HPDE6-E6E7 (cell line): ENCODE measurements at regions not wholly inside any gene's neighbourhood (a gene's known extent, or its start where the extent isn't known, plus 50 kb on each side); places are given as distances from the start of the nearest gene placed in this dataset.
A peak's percentile ranks its signal among the peaks of the same experiment; 100 is the strongest.
"Not testable (repeated sequence)": the region's sequence is repeated elsewhere in the genome, so short reads cannot be mapped to it uniquely, and the experiment has no call there.

Experiments used
- DNase-seq: peaks from one replicate; pipeline ENCODE4 v3.0.0; 2011; ENCODE audit warnings: missing footprints; ENCODE audit errors: extremely low spot score

- not testable (repeated sequence) for DNase-seq
Observed at GRCh38 chr5:25199902-25200301, 555.1 kb upstream of the CDH10 start.

GRCh38 chr5:25190521-25191000, 545.8 kb upstream of the CDH10 start:
- no peak for DNase-seq

DNA sequence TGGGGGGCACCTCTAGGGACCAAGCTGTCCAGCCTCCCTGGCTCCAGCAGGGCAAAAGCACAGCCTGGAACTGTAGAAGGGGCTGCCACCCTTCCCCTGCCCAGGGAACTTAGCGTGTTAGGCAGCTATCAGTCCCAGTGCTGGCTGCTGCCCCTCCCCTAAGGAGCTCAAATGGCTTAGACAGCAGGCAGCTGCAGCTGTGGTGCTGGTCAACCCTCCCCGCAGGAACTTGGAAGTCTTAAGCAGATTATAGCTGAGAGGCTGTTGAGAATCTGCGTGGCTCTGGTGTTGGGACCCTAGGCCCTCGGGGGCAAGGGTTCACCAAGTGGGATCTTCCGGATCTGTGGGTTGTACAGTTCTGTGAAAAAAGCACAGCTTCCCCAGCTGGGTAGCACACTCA, 536.5 kb upstream of the CDH10 start:
- no peak for DNase-seq

GRCh38 chr5:25162616-25163015, 517.8 kb upstream of the CDH10 start:
- not testable (repeated sequence) for DNase-seq

DNA sequence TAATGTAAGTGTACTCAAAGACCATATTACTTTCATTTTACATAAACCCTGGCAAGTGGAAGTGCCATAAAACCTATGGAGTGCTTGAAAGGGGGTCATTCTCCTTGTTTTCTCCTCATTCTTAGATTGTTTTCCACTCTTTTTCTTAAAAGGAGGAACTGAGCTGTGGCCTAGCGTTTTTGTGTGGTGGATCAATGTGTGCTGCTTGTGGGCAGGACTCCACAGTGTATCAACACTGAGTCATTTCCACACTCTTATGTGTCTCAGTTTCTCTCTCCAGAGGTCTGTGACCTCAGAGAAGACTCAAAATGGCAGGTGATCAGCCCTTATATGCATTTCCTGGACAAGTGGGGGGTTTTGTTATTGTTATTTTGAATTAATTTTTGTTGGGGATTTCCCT, 516.1 kb upstream of the CDH10 start:
- no peak for DNase-seq

DNA sequence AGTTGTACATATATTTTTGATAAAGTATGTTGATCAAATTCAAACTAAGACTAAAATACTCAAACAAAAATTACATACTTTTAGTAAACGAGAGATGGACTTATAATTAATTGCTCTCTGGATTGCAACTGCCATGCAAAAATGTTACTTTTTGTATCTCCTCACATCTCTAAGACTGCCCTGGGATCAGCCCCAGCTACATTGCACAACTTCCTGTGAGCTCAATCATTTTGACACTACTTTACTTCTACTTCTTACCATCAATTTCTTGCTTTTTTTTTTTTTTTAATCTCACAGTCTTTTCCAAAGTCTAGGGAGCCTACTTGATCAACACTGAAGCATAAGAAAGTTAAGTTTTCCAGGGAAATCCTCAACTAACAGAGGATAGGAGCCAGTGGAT, 506.0 kb upstream of the CDH10 start:
- no peak for DNase-seq

DNA sequence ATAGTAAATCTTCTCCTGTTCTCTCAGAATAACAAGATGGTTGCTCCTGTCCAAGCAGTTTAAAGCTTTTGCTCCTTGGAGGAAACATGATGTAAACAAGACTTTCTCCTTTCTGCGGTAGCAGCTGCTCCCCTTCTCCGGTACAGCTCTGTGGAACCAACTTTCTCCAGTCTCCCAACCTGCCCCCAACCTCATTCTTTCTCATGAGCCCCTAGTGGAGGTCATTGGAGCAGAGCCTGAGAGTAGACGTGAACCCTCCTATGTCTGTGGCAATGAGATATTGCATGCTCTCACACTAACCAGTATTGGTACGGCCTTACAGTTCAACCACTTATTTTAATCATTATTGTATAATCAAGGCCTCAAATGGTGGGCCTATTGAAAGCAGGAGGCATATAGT, 483.8 kb upstream of the CDH10 start:
- no peak for DNase-seq

- peak; percentile 10 for DNase-seq
Observed at GRCh38 chr5:25119650-25120049, 474.9 kb upstream of the CDH10 start.

DNA sequence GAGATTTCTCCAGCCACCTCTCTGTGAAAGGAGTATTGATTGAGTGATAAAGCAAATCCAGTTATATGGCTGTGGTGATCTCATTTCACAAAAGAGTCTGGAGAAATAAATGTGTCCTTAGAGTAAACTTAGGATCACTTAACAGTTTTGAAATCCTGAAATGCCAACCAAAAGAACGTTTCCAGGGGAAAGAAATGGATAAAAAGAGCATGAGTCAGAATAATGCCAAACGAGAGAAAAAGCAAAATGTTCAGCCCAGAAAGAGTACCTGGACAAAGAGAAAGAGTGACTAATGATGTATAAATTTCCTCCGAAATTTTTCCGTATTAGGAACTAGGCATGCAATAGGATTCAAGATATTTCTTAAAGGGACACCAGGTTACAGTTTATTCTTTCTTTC, 463.1 kb upstream of the CDH10 start:
- peak; percentile 15 for DNase-seq

DNA sequence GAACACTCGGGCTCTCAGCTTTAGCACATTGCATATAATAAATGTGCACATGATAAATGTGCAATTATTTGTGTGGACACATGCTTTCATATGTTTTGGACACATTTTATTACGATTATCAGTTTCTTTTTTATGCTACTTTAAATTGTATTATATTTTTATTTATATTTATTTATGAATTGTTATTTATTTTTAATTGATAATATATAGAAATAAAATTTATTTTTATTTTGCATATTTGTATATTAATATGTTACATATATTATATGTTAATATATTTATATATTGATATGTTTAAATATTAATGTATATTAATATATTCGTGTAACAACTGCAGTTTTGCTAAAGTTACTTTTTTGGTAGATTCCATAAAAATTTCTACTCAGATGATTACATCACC, 454.8 kb upstream of the CDH10 start:
- no peak for DNase-seq

GRCh38 chr5:25095261-25095660, 450.5 kb upstream of the CDH10 start:
- no peak for DNase-seq

GRCh38 chr5:25094219-25094618, 449.4 kb upstream of the CDH10 start:
- no peak for DNase-seq

- DNase-seq, result no peak
Observed at GRCh38 chr5:25091921-25092320, 447.1 kb upstream of the CDH10 start.

DNA sequence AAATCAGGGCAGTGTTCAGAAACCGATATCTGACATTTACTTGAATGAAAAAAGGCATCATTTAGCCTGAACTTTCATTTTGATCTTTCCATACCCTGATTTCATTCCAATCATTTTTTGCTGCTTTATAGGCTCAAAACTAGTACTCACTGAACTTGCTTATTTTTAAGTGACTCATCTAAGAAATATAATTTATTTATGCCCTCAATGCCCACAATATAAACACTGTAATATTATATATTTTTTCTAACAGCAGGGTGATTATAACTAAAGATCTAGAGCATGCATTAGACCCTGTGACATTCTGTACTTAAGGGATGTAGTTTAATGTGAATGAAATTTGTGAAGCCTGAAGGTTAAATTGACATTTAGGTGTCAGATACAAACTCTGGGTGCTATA, 446.1 kb upstream of the CDH10 start:
- no peak for DNase-seq

DNA sequence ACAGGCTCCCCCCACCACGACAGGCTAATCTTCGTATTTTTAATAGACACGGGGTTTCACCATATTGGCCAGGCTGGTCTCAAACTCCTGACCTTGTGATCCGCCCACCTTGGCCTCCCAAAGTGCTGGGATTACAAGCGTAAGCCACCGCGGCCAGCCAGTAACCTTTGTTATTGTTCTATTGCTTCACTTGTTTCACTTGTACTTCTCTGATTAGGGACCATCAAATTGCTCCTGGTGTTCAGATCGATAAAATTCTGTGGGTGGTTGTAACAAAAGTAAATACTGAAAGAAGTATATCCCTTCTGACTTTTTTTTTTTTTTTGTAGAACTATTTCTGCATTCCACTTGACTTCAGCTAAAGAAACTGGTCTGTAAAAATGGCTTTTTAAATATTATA, 445.5 kb upstream of the CDH10 start:
- no peak for DNase-seq

DNA sequence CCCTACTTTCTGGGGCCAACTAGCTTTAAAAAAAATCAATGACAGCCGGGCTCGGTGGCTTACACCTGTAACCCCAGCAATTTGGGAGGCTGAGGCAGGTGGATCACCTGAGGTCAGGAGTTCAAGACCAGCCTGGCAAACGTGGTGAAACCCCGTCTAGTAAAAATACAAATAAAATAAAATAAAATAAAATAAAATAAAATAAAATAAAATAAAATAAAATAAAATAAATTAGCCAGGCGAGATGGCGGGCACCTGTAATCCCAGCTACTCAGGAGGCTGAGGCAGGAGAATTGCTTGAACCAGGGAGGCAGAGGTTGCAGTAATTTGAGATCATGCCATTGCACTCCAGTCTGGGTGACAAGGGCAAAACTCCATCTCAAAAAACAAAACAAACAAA, 443.9 kb upstream of the CDH10 start:
- DNase-seq, result not testable (repeated sequence)

DNA sequence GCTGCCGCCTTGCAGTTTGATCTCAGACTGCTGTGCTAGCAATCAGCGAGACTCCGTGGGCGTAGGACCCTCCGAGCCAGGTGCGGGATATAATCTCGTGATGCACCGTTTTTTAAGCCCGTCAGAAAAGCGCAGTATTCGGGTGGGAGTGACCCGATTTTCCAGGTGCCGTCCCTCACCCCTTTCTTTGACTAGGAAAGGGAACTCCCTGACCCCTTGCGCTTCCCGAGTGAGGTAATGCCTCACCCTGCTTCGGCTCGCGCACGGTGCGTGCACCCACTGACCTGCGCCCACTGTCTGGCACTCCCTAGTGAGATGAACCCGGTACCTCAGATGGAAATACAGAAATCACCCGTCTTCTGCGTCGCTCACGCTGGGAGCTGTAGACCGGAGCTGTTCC, 438.5 kb upstream of the CDH10 start:
- not testable (repeated sequence) for DNase-seq

GRCh38 chr5:25066239-25066638, 421.5 kb upstream of the CDH10 start:
- no peak for DNase-seq

- DNase-seq, result no peak
Observed at GRCh38 chr5:25064306-25064705, 419.5 kb upstream of the CDH10 start.

- DNase-seq, result no peak
Observed at GRCh38 chr5:25060575-25060974, 415.8 kb upstream of the CDH10 start.

- no peak for DNase-seq
Observed at GRCh38 chr5:25056836-25057235, 412.1 kb upstream of the CDH10 start.

DNA sequence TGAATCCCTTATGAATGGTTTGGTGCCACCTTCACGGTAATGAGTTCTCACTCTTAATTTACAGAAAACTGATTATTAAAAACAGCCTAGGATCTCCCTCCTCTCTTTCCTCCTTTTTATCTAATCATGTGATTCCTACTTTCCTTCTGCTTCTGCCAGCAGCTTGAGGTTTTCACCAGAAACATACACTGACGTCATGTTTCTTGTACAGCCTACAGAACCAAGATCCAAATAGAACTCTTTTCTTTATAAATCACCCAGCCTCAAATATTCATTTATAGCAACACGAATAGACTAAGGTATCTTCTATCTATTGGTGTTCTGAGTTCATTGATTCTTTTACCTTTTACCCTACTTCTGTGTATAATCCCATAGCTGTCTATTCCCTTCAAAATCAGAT, 388.9 kb upstream of the CDH10 start:
- no peak for DNase-seq

DNA sequence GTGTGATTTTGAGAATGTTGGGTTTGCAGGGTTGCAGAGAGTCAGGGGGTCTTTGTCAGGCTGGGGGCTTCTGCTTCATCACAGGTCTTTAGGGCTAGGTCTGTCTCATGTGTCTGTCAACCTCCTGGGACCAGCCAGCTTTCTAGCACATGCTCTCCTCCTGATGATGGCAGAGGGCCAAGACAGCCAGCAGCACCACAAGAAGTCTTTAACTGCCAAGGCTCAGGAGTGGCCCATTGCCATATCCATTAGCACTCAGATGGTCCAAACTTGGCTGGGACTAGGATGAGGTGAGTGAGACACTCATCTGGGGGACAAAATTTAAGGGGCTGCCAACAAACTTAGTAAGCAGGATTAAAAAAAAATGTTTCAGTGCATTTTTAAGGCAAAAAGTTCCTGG, 384.2 kb upstream of the CDH10 start:
- DNase-seq, result no peak

DNA sequence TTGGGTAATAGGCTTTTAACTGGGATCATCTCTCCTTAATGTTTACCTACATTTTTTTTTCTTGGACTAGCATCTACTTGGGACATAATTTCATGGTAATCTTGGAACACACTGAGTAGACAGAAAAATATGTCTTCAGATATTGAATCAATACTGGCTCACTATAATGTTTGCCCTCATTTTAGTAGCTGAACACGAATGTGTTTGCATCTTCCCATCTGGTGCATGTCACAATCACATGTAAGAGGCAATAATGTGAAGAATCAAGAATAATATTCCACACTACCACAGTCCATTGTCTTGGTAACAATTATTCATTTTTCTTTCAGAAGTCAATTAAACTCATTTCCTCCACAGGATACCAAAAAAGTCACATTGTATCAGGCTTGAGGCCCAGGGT, 382.7 kb upstream of the CDH10 start:
- DNase-seq, result no peak

DNA sequence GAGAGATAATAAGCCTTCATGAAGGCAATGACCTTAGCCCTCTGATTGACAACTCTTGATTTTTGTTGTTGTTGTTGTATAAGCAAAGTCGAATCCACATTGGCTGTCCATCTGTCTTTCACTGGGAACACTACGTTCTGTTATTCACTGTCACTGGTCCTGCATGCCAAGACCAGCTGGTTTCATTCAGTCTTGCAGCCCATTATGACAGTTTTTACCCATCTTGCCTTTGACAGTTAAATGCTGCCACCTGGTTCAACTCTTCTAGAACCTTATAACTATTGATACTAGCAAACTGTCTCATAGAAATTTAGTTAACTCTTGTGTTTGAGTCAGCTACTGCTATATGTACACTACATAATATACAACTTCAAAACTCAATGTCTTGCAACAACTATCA, 382.3 kb upstream of the CDH10 start:
- no peak for DNase-seq
